HG03378 (cell line): ENCODE measurements at regions not wholly inside any gene's neighbourhood (a gene's known extent, or its start where the extent isn't known, plus 50 kb on each side); places are given as distances from the start of the nearest gene placed in this dataset.

Experiments
- ATAC-seq: cut with Tn5 transposase; IDR thresholded peaks from one replicate; pipeline ENCODE4 v1.9.1; 2021; ENCODE audit warnings: mild to moderate bottlenecking, moderate library complexity; ENCODE audit not compliant: unreplicated experiment

DNA sequence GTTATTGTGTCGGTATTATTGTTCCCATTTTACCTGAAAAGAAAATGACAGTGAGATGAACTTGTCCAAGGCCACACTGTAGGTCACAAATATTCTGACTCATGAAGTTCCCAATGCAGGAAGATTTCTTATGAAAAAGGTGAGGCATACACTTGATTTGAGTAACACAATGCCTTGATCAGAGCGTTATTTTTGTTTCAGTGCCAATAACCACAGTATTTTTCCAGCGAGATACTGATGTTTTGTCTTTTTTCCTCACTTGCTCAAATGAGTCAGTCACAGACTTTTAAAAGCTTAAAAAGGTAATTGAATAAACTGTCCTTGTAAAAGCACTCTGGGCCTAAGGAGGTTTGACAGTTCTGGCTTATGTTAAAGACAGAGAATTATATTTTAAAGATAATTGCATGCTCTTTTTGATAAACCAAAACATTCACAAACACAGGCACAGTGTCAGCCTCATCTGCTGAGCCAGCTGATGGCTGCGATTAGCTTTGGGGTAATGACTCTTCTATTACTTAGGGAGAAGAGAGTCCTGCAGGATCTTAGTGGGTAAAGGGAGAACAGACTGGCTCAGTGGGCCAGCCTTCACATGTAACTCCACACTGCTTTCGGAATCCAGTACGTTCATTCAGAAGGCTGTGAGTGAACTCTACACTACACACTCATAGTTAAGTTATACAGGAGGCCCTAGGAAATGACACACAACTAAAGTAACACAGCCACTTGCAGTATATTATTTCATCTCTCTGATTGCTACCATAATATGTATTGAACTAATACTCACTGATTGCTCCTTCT, 165.5 kb upstream of the CD180 start:
- no peak for ATAC-seq

DNA sequence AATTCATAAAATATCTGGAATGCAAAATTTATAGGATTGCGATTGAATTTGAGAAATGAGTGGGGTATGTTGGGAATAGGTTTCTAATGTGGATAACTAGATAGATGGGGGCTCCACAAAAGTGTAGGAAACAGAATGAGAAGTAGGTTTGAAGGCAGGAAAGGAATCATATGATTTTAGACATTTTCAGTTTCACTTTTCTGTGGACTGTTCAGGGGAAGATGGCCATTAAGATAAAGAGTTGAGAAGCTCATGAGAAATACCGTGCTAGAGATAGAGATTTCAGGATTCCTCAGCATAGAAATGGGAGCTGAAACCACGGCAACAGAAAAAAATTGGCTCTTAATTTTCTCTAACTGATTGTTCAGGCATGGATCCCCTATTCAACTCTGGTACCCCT, 163.4 kb upstream of the CD180 start:
- no peak for ATAC-seq

DNA sequence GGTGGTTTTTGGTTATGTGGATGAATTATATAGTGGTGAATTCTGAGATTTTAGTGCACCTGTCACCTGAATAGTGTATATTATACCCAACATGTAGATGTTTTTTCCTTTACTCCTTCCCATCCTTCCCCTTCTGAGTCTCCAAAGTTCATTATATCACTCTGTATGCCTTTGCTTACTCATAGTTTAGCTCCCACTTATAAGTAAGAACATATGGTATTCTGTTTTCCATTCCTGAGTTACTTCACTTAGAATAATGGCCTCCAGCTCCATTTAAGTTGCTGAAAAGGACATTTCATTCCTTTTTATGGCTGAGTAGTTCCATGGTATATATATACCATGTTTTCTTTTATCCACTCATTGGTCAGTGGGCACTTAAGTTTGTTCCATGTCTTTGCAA, 161.6 kb upstream of the CD180 start:
- no peak for ATAC-seq

DNA sequence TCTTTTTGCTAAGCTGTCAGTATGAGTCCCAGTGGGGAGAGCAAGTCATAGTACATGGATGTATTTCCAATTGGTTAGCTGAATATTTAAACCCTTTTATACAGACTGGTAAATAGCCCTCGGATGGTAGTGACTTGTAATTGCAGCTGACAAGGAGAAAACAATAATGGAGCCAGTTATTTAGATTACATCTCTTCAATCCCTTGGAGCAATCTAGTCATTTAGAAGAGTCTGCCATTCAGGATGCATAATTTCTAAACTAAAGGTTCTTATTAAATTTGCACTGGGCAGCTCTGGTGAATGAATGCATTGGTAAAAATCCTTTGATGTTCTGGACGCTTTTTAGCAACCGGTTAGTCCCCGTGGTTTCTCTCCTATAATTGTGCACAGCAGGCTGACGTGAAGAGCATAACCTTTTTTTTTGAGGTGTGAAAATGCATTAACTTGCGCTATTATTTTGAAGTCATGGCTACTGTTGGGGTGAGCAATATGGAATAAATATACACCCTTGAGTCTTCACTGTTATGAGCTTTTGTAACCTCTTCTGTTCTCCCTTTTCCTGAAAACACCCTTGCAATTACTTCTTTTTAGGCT, 158.6 kb upstream of the CD180 start:
- no peak for ATAC-seq

DNA sequence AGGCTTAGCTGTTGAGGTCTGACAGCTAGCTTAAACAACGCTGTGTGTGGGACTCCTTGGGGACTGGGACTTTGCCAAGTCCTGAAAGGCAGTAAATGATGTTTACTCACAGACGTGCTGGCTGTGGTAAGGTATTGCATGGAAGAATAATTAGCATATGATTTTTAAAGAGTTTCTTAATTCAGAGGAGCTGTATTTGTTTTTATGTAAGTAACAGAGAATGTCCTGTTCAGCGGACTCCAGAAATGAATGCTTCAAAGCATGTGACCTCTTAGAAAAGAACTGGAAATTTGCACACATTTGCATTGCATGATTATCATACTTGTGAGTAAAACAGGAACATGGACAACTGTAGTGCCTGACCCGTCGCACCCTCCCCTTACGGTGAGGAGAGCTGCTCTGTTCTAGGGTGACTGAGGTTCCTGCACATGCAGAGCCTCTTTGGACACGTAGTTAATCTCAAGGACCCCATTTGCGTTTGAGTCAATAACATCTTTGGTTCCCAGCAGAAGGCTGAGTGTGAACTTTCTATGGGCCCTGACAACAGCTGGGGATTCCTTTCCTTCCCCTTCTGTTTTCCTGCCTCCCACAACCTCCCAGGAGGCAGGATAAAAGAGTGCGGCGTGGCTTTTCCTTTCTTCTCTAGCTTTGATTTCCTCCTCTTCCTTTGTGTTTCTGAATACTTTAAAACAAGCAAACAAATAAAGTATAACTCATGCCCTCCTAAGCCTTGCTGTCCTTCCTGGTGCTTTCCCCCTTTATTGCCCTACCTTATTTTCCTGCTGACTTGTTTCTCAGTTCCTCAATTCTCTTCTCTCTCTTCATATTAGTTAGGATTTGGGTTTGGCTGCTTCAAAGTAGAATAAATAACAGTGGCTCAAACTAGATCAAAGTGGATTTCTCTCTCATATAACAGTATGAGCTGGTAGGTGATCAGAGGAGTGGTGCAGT, 157.2 kb upstream of the CD180 start:
- ATAC-seq, result no peak

DNA sequence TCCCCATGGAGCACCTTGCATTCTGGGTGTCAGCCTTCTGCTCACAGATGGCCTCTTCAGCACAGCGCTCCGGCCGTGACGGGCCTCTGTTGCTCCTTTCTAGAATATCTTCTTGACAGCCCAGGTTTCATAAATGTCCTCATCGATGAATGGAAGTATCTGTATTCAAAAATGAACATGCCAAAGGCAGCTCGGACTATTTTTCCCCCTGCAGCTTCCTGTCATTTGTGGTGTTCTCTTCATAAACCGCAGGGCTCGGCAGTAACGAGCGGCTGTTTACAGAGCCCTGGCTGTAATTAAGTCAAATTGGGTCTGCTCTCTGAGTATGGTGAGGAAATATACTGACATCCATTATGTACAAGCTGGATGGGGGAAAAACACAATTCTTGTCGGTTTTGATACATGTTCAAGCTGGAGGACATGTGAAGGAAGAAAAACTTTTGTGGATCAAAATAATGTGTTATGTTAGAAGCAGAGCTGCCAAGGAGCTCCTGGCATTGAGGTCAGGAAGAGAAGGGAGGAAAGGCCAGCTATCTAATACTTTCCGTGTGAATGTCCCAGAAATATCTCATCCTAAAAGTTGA, 154.1 kb upstream of the CD180 start:
- no peak for ATAC-seq

DNA sequence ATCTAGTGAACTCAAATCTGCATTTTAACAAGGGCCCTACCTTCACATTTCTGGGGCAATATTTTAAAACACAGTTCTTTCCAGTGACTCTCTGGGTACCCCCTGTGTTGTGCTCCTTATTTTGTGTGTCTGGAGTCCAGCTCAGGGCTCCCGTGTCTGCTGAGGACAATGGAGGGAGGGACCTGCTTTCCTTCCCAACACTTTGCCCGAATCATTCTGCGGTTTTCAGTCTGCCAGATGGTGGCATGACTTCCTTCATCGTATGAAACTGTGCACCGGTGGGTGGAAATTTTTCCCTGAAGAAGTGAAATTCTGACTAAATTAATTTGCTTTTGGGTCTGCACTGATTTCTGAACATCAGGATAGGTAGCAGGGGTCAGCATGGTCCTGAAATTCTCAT, 153.6 kb upstream of the CD180 start:
- no peak for ATAC-seq

DNA sequence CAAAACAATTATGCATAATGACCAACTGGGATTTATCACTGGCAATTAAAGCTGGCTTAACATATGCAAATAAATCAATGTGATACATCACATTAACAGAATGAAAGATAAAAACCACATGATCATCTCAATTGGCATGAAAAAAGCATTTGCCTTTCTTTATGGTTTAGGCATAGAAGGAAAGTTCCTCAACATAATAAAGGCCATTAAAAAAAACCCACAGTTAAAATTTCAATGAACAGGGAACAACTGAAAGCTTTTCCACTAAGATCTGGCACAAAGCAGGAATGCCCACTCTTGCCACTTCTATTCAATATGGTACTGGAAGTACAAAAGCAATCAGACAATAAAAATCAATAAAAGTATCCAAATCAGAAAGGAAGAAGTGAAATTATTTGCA, 151.2 kb upstream of the CD180 start:
- no peak for ATAC-seq

DNA sequence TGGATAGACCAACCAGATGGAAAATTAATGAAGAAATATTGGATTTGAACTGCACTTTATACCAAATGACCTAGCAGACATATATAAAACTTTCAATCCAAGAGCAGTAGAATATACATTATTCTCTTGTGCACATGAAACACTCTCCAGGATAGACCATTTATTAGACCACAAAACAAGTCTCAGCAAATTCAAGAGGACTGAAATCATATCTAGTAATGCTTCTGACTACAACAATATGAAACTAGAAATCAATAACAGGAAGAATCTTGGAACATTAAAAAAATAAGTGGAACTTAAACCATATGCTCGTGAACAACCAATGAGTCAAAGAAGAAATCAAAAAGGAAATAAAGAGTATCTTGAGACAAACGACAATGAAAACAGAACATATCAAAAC, 150.0 kb upstream of the CD180 start:
- no peak for ATAC-seq

DNA sequence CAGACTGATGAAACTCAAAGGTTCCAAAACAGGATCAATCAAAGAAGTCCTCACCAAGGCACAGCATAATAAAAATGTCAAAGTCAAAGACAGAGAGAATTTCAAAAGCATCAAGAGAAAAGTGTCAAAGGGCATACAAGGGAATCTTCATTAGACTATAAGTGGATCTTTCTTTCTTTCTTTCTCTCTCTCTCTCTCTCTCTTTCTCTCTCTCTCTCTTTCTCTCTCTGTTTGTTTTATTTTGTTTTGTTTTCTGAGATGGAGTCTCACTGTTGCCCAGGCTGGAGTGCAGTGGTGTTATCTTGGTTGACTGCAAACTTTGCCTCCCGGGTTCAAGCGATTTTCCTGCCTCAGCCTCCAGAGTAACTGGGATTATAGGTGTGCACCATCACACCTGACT, 148.3 kb upstream of the CD180 start:
- no peak for ATAC-seq

DNA sequence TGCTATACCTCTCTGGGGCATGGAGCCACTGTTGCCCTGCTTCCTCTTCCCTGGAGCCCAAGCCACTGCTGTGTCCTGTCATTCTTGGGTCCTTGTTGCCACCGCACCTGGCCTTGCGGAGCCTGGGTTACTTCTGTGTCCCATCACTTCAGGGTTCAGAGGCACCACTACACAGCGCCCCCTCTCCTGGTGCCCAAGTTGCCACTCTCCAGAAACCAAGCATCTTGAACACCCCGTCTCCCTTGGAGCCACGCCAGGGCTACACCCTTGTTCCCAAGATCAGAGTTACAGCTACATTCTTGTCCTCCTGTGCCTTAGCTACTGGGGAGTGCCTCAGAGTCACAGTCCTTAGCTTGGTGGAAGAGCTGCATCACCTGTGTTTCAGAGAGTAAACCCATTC, 147.2 kb upstream of the CD180 start:
- ATAC-seq, result no peak

DNA sequence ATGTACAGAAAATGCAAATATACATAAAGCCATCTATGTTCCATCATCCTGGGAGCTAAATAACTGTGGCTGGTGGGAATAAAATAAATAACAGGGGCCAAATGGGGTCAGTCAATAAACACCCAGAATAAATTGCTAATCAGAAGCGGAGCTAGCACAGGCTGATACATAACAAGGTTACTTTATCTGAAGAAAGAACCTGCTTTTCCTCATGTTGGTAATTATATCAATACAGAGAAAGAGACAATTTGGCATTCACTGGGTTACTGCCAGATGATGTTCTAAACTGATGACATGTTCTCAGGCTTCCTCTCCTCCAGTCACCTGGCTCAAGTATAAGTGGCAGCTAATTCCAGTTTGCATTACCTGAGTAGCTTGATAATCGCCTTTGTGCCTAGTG, 144.9 kb upstream of the CD180 start:
- ATAC-seq, result no peak

DNA sequence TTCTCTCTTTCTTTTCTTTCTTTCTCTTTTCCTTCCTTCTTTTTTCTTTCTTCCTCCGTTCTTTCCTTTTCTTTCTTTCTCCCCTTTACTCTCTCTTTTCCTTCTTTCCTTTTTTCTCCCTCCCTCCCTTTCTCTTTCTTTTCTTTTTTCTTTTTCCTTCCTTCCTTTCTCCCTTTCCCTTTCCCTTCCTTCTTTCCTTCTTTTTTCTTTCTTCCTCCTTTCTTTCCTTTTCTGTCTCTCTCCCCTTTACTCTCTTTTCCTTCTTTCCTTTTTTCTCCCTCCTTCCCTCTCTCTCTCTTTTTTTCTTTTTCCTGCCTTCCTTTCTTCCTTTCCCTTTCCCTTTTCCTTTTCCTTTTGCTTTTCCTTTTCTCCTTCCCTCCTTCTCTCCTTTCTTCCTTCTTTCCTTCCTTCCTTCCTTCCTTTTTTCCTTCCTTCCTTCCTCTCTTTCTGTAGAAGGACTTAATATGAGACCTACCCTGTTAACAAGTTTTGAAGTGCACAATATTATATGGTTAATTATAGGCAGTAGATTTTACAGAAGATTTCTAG, 142.7 kb upstream of the CD180 start:
- ATAC-seq, result no peak

DNA sequence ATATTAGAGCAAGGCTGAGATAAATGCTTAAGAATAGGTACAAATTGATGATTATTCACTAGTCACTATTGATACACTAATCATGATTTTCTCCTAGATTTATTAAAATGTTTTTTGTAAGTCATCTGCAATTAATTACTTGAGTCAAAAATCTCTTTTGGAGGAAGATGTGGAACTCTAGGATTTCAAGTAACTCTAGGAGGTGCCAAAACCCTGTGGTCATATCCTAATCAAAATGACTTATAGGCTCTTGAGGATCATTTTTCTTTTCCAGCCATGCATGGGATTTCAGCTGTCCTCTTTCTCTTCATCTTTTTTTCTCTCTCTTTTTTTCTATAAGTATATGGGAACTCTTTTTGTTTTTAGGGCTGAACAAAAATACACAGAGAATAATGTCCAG, 141.8 kb upstream of the CD180 start:
- ATAC-seq, result no peak

DNA sequence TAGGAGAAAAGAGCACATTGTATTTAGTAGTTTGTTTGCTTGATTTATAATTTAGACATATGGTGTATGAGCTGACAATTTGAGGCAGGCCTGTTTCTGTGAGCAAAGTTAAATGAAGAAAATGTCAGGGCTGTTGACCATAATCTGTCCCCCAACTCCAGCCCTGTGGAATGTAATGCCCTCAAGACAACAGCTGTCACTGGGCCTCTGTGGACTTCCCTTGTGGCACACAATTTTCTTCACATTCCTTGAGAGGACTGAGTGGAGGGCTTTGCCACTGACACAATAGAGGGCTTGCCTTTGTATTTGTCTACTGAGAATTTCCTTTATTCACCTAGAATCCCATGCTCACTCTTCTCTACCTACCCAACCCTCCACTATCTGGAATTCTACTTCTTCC, 141.2 kb upstream of the CD180 start:
- no peak for ATAC-seq

DNA sequence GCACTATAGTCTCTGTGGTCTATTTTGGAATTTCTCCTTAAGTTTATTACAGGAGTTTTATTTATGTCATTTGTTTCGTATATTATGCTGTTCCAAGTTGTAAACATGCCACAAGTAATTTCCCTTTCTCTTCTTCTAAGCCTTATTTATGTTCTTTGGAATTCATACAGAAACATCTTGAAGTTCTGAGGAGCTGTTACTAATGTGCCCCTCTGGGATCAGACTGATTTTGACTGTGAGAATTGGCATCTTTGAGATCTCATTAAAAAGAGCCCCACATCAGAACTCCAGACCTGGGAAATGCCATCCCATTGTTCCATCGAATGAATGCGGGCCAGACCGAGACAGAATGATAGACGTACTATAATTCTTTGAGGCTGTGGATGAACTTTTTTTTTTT, 138.8 kb upstream of the CD180 start:
- no peak for ATAC-seq

DNA sequence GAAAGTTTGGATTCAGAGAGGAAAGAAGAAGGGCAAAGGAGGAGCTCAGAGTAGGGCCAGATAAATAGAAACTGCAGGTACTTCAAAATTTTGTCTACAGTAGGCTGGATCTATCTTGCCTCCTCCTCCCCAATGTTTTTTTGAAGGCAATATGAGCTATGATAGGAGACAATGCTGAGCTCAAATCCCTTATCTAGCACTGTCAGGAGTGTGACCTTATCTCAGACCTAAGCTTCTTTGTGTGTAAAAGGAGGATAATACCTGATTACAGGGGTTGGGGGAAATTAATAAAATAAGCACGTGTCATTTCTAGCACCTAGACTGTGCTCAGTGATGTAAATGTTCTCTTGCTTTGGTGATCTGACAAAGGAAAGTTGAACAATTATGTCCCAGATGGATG, 137.8 kb upstream of the CD180 start:
- ATAC-seq, result no peak

DNA sequence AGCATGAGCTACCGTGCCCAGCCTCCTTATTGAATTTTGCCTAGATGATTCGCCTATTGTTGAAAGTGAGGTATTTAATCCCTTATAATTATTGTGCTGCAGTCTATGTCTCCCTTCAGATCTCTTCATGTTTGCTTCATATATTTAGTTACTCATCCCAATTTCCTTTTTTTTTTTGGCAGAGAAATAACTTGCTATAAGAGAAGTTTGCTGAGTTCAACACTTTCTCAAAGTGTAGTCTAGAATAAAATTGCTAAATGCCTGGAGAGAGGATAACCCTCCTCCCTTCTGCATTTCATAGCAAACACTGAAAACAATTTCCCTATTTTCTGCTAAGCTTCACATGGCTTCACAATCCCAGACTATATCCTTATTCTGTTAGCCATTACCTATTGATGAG, 136.6 kb upstream of the CD180 start:
- no peak for ATAC-seq

DNA sequence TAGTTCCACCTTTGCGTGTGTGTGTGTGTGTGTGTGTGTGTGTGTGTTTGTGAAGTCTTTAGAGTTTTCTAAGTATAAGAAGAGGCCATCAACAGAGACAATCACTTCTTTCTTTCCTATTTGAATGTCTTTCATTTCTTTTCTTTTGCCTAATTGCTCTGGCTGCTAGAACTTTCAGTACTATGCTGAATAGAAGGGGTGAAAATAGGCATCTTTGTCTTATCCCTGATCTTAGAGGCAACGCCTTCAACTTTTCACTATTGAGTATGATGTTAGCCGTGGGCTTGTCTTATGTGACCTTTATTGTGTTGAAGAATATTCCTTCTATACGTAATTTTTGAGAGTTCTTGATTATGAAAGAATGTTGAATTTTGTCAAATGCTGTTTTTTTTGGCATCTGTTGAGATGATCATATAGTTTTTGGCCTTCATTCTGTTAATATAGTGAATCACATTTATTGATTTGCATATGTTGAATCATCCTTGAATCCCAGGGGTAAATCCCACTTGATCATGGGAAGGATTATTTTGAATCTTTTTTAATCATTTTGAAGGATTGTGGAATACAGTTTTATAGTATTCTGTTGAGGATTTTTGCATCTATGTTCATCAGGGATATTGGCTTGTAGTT, 134.8 kb upstream of the CD180 start:
- no peak for ATAC-seq

DNA sequence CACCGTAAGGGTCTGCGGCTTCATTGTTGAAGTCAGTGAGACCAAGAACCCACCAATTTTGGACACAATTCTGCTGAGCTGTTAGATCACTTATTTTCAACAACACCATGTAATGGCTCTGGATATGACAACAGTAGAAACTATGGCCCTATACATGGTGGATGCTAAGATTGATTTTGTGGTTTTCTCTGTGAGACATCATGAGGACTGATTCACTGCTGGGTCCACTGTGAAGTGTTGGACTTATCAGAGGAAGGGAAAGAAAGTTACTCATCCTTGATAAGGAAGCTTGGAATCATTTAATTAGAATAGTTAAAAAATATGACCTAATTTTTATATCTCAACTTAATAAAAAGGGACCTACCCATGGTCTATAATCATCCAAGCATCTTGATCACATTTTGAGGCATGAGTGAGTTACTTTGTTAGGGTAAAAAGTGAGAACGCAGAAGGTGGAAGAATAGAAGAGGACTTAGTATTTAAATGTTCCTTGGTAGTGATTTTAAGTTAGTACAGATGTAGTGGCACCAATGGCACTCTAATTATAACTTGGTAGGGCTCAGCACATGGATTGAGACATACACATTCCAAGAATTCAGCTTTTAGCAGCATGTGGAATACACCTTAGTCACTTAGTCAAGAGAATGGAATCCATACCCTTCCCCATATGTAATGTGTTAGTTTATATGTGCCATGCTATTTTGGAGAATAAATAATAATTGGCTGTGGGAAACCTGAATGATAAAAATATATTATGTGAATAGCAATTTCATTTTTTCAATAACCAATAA, 123.5 kb upstream of the CD180 start:
- ATAC-seq, result no peak
